ENCODE measurements at regions not wholly inside any gene's neighbourhood (a gene's known extent, or its start where the extent isn't known, plus 50 kb on each side); places are given as distances from the start of the nearest gene placed in this dataset.

DNA sequence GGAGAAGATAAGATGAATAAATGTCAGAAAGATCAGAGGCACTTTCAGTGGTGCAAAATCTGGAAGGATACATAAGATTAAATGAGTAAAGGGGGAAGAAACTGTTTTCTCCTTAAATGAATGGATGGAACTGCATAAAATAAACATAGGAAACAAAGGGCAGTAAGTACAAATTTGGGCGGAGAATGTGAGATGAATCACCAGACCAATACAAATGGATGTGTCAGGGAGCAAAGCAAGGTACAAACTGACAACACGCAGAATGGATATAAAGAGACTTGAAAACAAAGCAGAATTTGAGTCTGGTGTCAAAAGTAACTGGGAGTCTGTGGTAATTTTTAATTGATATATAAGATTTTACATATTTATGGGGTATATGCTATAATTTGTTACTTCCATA is 175.3 kb upstream of the PCDH18 start:
- Histone ChIP-seq H4K20me1 (ENCODE audit: insufficient read depth) (no peaks in the 10 kb centered on the region), H3K9me2 (ENCODE audit: insufficient read depth, low read length) (no peaks in the 10 kb centered on the region), H3F3A (ENCODE audit: insufficient read depth, low read length, poor library complexity, severe bottlenecking) (no peaks in the 10 kb centered on the region), H3K4me3 (ENCODE audit: low read length) (no peak overlapping the region), H3K27ac (ENCODE audit: low read length) (no peak overlapping the region), H3K9me3 (ENCODE audit: low read length) (no peaks in the 10 kb centered on the region), H3K79me2 (replicated peaks; ENCODE audit: insufficient read depth, low read length) (no peaks in the 10 kb centered on the region), H3K27me3 (ENCODE audit: insufficient read depth, low read depth, low read length) (no peaks in the 10 kb centered on the region), H3K4me2 (ENCODE audit: low read length) (no peak overlapping the region), H3K9ac (ENCODE audit: low read length) (no peak overlapping the region), H2AFZ (ENCODE audit: low read depth, low read length) (no peak overlapping the region), H3K36me3 (ENCODE audit: insufficient read depth, low read length) (no peaks in the 10 kb centered on the region)
- TF ChIP-seq, protein P1, sequence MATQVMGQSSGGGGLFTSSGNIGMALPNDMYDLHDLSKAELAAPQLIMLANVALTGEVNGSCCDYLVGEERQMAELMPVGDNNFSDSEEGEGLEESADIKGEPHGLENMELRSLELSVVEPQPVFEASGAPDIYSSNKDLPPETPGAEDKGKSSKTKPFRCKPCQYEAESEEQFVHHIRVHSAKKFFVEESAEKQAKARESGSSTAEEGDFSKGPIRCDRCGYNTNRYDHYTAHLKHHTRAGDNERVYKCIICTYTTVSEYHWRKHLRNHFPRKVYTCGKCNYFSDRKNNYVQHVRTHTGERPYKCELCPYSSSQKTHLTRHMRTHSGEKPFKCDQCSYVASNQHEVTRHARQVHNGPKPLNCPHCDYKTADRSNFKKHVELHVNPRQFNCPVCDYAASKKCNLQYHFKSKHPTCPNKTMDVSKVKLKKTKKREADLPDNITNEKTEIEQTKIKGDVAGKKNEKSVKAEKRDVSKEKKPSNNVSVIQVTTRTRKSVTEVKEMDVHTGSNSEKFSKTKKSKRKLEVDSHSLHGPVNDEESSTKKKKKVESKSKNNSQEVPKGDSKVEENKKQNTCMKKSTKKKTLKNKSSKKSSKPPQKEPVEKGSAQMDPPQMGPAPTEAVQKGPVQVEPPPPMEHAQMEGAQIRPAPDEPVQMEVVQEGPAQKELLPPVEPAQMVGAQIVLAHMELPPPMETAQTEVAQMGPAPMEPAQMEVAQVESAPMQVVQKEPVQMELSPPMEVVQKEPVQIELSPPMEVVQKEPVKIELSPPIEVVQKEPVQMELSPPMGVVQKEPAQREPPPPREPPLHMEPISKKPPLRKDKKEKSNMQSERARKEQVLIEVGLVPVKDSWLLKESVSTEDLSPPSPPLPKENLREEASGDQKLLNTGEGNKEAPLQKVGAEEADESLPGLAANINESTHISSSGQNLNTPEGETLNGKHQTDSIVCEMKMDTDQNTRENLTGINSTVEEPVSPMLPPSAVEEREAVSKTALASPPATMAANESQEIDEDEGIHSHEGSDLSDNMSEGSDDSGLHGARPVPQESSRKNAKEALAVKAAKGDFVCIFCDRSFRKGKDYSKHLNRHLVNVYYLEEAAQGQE (IDR thresholded peaks at IDR 0.05; ENCODE audit: borderline replicate concordance) = no peak
- TF ChIP-seq SMC3 (conservative IDR thresholded peaks at IDR 0.05; ENCODE audit: poor library complexity) = no peak
- TF ChIP-seq MXI1 (conservative IDR thresholded peaks at IDR 0.05; ENCODE audit: poor library complexity, severe bottlenecking) = no peak
- TF ChIP-seq EP300 (conservative IDR thresholded peaks at IDR 0.05; ENCODE audit: poor library complexity, severe bottlenecking) = no peak
- TF ChIP-seq POLR2AphosphoS5 (IDR thresholded peaks at IDR 0.05) = no peak

DNA sequence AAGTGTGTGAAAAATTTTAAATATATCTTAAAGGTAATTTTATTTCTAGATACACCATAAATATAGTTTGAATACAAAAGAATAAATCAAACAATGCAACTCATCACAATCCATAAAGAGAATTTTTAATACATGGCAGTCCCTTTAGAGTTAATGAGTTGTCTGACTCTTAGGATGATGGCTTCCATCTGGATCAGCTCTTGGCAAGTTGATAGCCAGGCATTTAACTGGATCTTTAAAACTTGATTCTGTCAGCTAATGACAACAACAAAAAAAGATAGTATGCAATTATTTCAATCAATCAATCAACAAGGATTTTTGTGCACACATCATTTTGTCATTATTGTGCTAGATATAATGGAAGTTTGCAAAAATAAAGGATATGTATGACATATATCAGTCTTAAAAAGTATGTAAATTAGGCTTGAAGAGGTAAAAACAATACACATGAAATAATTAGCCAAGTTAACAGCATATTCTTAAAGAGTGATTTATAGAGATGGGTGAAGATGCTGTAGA is 174.9 kb upstream of the PCDH18 start:
- Histone ChIP-seq H3K4me2 (ENCODE audit: low read length) (no peak overlapping the region), H3K79me2 (replicated peaks; ENCODE audit: insufficient read depth, low read length) (no peaks in the 10 kb centered on the region), H3K36me3 (ENCODE audit: insufficient read depth, low read length) (no peaks in the 10 kb centered on the region), H3K9me2 (ENCODE audit: insufficient read depth, low read length) (no peaks in the 10 kb centered on the region), H2AFZ (ENCODE audit: low read depth, low read length) (no peak overlapping the region), H3K4me3 (ENCODE audit: low read length) (no peak overlapping the region), H3K9ac (ENCODE audit: low read length) (no peak overlapping the region), H3F3A (ENCODE audit: insufficient read depth, low read length, poor library complexity, severe bottlenecking) (no peaks in the 10 kb centered on the region), H3K27ac (ENCODE audit: low read length) (no peak overlapping the region), H4K20me1 (ENCODE audit: insufficient read depth) (no peaks in the 10 kb centered on the region), H3K9me3 (ENCODE audit: low read length) (no peaks in the 10 kb centered on the region), H3K27me3 (ENCODE audit: insufficient read depth, low read depth, low read length) (no peaks in the 10 kb centered on the region)
- TF ChIP-seq TAF1 (IDR thresholded peaks at IDR 0.05; ENCODE audit: low read depth) (no peak), RAD21 (conservative IDR thresholded peaks at IDR 0.05) (no peak), EP300 (conservative IDR thresholded peaks at IDR 0.05; ENCODE audit: poor library complexity, severe bottlenecking) (peak; percentile 94), EZH2 (IDR thresholded peaks at IDR 0.05; ENCODE audit: borderline replicate concordance, insufficient read depth, low read length, poor library complexity, severe bottlenecking) (no peak), POLR2AphosphoS5 (IDR thresholded peaks at IDR 0.05) (peak; percentile 66), SMC3 (conservative IDR thresholded peaks at IDR 0.05; ENCODE audit: poor library complexity) (no peak), MXI1 (conservative IDR thresholded peaks at IDR 0.05; ENCODE audit: poor library complexity, severe bottlenecking) (no peak)
- TF ChIP-seq, protein P2, sequence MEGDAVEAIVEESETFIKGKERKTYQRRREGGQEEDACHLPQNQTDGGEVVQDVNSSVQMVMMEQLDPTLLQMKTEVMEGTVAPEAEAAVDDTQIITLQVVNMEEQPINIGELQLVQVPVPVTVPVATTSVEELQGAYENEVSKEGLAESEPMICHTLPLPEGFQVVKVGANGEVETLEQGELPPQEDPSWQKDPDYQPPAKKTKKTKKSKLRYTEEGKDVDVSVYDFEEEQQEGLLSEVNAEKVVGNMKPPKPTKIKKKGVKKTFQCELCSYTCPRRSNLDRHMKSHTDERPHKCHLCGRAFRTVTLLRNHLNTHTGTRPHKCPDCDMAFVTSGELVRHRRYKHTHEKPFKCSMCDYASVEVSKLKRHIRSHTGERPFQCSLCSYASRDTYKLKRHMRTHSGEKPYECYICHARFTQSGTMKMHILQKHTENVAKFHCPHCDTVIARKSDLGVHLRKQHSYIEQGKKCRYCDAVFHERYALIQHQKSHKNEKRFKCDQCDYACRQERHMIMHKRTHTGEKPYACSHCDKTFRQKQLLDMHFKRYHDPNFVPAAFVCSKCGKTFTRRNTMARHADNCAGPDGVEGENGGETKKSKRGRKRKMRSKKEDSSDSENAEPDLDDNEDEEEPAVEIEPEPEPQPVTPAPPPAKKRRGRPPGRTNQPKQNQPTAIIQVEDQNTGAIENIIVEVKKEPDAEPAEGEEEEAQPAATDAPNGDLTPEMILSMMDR (IDR thresholded peaks at IDR 0.05; ENCODE audit: poor library complexity, severe bottlenecking) = no peak
- TF ChIP-seq, protein P1 (IDR thresholded peaks at IDR 0.05; ENCODE audit: borderline replicate concordance) = no peak
